PFSK-1 (cell line): ENCODE measurements at regions not wholly inside any gene's neighbourhood (a gene's known extent, or its start where the extent isn't known, plus 50 kb on each side); places are given as distances from the start of the nearest gene placed in this dataset.

ENCODE experiments used
- FOXP2 ChIP-seq: optimal IDR thresholded peaks from 2 replicates; pipeline ENCODE3; 2011; ENCODE audit warnings: borderline replicate concordance, control low read depth, inconsistent platforms; ENCODE audit not compliant: insufficient read depth; ENCODE audit errors: extremely low read length, extremely low read depth
- POLR2AphosphoS5 ChIP-seq: IDR thresholded peaks from 2 replicates; pipeline ENCODE4 v1.6.1; 2012; ENCODE audit warnings: low read depth, mild to moderate bottlenecking, control low read depth, low read length, moderate library complexity
- SIN3A ChIP-seq: IDR thresholded peaks from 2 replicates; pipeline ENCODE4 v1.6.1; 2012; ENCODE audit warnings: mild to moderate bottlenecking, low read length, moderate library complexity, borderline replicate concordance; ENCODE audit not compliant: insufficient read depth
- TAF1 ChIP-seq: IDR thresholded peaks from 2 replicates; pipeline ENCODE4 v1.6.1; 2012; ENCODE audit warnings: low read length, control low read depth, borderline replicate concordance; ENCODE audit not compliant: insufficient read depth
- TF ChIP-seq, protein P1 (sequence below), 2 experiments: IDR thresholded peaks; 2 replicates each; pipeline versions ENCODE4 v1.6.1 to v1.8.0; 2011 to 2012; ENCODE audit warnings: low read depth in 2 of 2, low read length in 2 of 2, control low read depth in 1 of 2, inconsistent platforms in 1 of 2, mild to moderate bottlenecking in 1 of 2, moderate library complexity in 1 of 2; ENCODE audit not compliant: insufficient read depth in 1 of 2

DNA sequence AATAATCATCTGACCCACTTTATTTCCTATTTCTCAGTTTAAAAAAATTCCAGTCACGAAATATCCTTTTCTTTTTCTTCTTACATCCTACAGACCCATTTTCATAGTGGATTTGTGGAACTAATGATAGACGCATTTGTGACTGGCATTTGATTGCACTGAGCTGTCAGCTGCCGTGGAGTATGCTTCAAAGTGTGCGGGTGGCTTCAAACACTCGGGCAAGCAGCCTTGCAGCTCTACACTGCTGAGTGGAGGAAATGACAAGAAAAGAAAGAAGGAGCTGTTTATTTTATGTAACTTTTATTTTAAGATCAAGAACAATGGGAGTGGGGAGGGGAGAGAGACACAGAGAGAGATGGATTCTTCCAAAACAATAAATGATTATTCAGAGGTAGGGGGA, 112.8 kb upstream of the NAP1L1 start:
- no peak for TF ChIP-seq TAF1
- no peak for TF ChIP-seq SIN3A
- TF ChIP-seq, protein P1, sequence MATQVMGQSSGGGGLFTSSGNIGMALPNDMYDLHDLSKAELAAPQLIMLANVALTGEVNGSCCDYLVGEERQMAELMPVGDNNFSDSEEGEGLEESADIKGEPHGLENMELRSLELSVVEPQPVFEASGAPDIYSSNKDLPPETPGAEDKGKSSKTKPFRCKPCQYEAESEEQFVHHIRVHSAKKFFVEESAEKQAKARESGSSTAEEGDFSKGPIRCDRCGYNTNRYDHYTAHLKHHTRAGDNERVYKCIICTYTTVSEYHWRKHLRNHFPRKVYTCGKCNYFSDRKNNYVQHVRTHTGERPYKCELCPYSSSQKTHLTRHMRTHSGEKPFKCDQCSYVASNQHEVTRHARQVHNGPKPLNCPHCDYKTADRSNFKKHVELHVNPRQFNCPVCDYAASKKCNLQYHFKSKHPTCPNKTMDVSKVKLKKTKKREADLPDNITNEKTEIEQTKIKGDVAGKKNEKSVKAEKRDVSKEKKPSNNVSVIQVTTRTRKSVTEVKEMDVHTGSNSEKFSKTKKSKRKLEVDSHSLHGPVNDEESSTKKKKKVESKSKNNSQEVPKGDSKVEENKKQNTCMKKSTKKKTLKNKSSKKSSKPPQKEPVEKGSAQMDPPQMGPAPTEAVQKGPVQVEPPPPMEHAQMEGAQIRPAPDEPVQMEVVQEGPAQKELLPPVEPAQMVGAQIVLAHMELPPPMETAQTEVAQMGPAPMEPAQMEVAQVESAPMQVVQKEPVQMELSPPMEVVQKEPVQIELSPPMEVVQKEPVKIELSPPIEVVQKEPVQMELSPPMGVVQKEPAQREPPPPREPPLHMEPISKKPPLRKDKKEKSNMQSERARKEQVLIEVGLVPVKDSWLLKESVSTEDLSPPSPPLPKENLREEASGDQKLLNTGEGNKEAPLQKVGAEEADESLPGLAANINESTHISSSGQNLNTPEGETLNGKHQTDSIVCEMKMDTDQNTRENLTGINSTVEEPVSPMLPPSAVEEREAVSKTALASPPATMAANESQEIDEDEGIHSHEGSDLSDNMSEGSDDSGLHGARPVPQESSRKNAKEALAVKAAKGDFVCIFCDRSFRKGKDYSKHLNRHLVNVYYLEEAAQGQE (IDR thresholded peaks at IDR 0.05; ENCODE audit: insufficient read depth in 1 of 2, low read depth in 2 of 2, low read length in 2 of 2): no peak
- TF ChIP-seq POLR2AphosphoS5: no peak
- TF ChIP-seq FOXP2: no peak
